NCI-H146 treated with DMSO at 0.1 percent for 48 hours (cell line): ENCODE measurements at regions not wholly inside any gene's neighbourhood (a gene's known extent, or its start where the extent isn't known, plus 50 kb on each side); places are given as distances from the start of the nearest gene placed in this dataset.

Experiments
- DNase-seq: peaks from one replicate; lab custom pipeline; 2025; ENCODE audit not compliant: unreplicated experiment; lab: John Stamatoyannopoulos, UW

DNA sequence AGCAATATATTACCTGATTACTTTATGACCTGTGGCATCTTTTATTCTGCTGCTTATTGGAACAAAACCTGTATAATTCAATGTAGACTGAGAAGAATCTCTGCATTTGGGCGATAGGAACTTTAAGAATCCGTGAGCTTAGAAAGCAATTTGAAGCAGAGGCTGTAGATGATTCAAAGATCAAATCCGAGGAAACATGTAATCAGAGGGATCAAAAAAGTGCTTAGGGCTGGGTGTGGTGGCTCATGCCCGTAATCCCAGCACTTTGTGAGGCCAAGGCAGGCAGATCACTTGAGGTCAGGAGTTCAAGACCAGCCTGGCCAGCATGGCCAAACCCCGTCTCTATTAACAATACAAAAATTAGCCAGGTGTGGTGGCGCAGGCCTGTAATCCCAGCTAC lies 198.4 kb downstream of the MTX2 start:
- no peak for DNase-seq

DNA sequence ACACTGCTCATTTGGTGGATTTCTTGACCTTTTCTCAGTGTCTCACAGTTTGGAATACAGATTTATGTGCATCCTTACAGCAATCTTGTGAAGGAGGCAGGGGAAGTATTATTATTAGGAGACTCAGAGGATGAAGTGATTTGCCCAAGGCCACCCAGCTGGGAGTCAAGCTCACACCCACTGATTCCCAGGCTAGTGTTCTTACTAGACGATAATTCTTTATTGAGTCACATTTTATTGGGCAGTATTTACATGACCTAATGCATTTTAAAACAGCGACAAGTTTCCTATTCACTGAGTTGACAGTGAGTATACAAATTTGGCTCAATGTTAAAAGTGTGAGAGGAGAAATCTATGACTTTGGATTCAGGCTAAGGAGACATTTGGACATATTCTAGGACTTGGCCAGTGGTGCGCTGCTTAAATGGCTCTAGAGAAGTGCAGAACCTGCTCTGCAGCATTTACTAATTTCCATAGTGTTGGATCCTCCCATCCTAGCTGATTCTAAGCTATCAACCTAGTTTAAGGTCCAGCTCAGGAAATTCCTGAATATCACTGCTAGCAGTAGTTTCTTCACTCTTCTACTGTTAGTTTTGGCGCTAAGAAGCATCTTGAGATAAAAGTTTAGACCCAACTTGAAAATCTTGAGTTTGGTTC lies 199.3 kb downstream of the MTX2 start:
- DNase-seq: no peak

DNA sequence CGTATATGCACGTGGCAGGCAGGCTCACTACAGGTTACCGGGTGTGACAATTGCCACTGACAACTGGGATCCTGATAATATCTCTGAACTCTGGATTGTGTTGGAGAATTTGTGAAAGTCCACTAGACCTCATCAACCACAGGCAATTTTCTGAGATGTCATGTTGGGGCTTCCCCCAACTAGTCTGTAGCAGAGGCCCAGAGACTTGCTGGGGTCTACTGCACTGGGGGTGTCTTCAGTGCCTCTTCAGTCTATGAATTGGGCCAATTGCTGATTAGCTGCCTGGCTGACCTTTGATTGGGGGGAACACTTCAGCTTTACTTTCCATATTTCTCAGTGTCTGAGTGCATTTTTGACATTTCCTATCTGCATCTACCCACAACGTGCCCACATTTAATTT lies 201.5 kb downstream of the MTX2 start:
- DNase-seq: no peak

DNA sequence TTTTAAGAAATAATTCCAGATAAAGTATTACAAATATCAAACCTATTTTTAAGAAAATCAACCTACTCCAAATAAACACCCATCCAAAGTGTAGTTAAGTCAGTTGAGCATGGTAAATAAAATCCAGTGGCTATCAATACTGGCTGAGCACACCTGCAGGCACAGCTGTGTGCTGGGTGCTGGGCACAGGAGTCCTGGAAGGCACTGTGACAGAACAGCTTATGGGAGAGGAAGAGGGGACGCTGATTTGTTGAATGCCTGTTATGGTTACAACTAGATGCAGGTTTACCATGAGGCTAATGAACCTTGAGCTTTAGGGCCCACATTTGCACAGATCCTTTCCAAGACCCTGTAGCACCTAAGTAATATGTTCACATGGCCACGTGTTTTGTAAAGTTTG lies 202.7 kb downstream of the MTX2 start:
- DNase-seq: no peak

DNA sequence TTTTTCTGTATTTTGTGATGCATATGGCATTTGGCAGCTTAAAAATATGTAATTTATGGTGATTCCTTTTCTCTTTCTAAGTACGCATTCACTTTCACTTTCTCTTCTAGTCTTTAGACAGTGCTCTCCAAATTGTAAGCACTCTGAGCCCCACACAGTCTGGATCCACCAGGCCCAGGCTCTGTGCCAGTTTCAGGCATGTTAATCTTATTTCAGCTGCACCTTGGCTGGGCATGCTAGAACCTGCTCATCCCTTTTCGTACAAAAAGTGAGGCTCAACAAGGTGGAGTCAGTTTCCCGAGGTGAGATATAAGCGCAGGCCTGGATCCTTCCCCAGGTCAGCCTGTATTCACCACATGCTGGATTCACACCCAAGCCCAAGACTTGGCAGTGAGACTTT lies 203.9 kb downstream of the MTX2 start:
- DNase-seq: no peak

DNA sequence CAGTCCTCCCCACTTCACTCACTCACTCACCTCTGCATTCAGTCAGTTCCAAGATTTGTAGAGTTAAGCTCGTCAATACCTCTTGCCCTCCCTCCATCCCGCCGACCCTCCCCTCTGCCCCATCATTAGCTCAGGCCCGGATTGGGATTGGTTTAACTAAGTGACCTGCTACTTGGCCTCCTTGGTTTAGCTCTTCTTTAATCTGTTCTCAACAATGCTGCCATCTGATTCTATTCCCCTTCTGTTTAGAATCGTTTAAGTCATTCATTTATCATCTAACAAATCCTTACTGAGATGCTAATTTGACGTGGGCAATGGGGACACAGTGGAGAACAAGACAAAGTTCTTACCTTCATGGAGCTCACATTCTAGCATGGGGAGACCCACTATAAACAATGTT lies 204.6 kb downstream of the MTX2 start:
- no peak for DNase-seq

DNA sequence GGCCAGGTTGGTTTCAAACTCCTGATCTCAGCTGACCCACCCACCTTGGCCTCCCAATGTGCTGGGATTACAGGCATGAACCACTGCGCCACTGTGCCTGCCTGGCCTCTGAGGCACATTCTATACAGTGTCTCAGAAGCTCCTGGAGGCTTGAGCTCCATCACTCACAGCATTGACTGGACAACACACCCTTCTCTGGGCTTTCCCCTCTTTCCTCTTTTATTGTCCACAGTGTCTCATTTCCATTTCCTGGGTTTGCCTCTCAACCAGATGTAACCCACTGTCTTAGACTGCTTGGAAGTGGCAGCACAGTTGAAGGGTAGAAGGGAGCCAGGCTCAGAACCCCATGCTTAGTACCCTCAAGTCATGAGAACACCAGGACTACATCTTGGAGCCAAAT lies 208.1 kb downstream of the MTX2 start:
- DNase-seq: no peak

DNA sequence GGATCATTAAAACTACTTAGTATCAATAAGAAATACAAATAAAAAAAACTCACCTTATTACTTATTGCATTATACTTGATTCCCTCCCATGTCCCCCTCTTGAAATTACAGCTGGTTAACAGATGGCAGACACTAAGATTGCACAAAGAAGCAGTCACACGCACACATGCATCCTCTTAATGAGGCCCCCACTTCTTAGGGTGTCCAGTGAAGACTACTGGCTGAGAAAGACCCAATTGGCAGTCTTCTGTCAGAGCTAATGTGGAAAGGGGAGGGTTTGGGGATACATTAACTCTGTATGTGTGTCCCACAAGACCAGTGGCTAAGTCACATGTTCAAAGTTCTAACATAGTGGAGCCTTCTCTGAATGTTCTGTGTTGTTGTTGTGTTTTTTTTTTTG lies 210.7 kb downstream of the MTX2 start:
- DNase-seq: no peak

DNA sequence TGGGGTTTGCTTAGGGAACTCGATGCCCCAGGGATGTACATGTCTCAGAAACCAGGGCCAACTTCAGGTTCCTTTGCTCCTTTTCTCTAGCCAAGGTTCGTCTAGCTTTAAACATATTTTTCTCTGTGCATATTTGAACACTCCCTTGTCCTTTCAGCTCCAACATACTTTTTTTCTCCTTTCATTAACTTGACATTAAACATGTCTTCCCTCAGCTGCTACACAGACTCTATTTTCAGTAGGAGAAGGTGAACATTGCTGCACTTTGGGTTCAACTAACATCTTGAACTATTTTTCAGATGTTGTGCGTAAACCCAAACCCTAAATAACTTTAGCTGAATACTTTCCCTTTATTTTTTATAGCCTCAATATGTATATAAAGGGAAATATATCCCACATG lies 212.9 kb downstream of the MTX2 start:
- DNase-seq: no peak

DNA sequence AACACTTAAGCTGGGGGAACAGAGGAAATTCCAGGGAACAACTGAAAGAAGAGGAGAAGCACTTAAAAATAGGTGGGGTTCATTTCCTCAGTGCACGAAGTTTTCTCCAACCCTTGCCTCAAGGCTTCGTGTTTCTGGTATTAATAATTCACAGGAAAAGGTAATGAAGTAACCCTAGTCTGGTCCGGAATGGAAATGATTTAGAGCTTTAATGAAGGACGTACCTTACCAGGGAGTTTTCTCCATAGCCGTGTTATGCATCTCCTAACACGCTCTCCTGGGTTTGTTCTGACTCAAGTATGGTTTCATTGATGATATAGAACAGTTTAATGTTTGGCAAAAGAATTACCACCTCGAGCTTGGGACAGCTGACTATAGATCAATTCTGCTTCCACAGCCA lies 214.2 kb downstream of the MTX2 start:
- no peak for DNase-seq

DNA sequence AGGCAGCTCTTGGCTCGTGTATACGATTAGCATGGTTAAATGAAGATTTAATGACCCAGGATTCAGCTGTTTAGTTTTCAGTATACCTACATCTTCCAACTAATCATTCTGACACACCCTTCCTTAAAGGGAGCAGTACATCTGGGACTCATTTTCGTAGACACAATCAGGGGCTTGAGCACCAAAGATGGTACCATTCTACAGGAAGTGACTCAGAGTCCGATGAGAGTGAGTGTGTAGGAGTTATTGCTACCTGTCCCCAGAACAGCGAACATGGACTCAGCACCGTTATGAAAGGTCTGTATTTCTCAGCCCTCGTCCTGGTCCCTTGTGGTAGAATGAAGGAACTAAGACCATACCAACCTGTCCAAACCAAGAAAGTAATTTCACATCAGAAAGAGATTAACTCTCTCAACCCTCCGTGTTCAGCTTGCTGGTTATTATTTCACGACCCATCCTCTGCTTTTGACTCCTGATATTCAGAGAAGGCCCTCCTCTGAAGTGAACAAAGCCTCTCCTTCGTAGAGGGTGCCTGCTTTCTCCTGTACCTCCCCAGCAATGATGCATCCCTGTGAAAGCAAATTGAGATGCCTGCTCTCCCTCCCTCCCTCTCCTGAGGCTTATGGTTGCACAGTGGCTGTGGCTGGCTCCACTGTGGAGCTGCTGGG lies 214.8 kb downstream of the MTX2 start:
- DNase-seq: no peak

DNA sequence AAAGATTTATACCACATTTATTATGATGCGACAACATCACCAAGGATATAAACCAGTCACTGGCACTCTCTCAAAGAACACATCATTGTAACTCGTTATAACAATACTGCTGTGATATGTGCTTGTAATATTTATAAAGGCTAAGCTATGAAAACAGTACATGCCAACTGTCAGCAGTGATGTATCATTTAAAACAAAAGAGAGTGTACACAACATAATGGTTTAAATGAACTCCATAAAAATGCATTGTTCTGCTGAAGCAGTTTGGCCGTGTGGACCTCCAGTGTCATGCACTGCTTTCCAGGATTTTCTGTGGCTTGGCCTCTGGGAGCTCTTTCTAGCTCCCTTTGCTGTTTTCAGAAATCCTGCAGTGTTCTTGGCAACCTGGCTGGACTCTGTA lies 215.6 kb downstream of the MTX2 start:
- DNase-seq: no peak

DNA sequence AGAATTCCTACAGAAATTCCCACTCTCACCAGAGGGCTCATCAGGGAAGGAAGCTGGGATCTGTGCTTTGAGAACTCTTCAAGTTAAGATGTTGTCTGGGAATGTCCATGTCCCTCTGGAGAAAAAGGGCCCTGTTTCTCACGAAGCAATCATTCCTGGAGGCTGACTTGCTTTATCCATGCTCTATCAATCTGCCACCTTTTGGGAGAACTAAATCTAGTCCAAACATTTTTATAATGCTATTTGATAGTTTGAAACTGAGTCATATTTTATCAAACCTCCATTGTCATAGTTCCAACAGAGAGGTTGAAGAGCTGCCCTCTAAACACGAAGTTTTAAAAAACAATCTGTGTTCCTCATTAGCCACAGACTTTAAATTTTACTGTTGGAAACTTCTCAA lies 219.2 kb downstream of the MTX2 start:
- DNase-seq: no peak

DNA sequence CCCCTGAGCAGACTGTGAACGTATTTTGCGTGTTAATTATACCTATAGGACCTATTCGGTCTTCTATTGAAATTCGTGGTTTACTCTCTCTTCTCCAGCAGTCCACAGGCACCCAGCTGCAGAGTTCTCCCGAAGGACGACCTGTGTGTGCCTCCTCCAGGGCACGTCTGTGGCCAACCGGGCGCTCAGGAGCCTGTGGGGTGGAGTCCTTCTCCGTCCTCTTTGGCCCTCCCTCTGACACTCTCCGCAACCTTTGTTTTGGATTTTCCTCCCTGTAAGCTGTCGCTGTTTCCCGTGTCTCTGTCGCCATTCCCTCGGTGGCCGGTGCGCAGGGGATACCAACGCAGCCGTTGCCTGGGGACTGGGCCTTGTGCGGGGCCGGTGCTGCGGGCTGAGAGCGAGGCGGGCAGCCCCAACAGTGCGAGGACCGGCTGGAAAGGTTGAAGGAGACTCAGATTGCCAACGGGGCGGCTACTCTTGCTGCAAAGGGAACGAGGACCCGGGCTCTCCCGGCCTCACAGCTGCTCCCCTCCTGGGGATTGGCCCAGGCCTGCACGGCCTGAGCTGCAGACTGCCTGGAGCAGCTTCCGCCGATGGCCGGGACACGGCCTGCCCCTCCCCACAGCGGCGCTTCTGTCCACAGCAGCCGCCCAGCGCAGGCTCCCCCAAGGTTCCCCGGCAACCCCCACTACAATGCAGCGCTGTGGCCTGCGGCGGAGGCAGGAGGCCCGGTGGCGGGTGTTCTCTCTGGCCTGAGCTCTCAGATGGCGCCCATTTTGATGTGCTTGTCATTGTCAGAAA lies 221.0 kb downstream of the MTX2 start:
- no peak for DNase-seq

DNA sequence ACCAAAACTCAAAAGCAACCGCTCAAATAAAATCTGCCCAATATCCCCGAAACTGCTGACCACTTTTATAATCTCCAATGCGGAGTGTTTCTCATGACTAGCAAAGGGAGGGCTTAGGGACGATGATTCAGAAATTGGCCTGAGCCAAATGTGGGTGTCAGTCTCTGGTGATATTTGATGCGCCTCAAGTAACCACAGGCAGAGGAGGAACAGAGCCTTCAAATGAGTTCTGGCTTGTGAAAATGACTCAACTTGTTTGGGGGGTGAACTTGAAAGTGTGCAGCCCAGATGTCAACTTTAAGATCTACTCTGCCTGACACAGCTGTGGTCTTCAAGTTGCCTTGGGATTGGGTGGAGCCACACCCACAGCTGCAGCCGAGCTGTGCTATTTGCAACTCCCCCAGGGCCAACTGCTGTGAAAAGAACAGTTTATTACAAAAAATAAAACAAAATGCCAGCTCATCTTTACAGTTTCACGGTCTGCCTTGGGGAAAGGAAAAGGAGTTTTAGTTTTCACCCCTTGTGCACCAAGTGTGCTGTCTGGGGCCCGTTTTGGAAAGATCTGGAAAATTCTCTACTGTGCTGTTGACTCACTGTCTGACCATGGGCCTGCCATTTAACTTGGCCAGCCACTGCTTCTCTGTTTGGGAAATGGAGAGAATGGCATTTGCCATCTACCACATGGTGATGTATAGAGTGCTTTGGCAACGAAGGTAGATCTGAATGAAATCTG lies 222.1 kb downstream of the MTX2 start:
- DNase-seq: no peak

DNA sequence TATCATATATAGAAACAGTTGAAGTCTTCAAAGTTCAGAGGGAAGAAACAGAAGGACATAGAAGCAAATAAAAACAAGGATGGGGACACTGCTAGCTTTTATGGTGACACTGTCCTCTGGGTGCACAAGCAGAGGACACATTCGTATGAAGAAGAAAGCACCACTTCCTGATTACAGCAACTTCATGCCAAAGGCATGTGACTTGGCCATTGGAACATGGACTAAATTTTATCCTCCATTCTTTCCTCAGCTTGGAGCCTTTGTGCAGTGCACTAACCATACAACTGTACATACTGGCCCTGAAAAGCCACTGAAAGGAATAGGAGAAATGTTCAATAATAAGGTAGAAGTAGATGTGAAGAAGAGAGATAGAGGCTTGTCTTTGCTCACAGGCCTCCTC lies 223.3 kb downstream of the MTX2 start:
- no peak for DNase-seq

DNA sequence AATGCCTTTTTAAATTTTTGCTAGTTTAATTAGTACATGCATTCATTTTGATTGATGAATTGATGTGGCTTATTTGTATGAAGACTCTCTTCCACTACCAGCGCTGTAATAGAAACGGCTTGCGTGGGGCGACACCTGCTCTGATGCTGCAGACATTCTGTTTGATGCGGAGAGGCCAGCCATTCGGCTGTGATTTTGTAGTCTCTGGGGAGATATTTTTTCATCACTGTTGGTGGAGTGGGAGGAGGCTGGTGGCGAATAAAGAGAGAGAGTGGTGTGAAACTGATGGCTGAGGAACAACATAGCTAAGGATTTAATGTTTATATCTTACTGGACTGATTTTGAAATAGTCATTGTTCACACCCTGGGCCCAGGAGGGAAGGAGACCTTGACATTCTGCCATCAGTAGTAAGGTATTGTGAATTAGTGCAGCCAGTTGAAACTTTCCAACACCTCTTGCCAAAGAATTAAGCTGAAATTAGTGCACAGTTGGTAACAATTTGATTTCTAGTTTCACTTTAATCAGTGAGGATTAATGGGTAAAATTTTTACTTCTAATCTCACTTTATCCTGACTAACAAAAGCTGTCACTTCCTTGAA lies 224.1 kb downstream of the MTX2 start:
- DNase-seq: no peak

DNA sequence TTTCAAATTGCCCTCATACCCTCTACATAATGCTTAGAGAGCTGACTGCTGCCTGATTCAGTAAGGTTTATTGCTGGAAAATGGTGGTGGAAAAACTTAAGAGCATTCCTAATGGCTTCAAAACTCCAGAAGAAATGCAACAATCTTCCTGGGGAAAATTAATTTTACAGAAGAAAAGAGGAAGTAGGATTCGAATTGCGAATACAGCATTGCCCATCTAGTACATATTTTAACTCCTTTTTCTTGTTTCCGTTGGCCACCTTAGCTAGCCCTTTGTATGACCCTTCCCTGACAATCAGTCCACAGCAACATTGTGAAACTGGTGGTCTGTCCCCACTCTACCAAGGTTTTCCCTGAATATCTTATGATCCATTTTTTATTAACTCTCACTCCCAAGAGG lies 224.7 kb downstream of the MTX2 start:
- DNase-seq: no peak

DNA sequence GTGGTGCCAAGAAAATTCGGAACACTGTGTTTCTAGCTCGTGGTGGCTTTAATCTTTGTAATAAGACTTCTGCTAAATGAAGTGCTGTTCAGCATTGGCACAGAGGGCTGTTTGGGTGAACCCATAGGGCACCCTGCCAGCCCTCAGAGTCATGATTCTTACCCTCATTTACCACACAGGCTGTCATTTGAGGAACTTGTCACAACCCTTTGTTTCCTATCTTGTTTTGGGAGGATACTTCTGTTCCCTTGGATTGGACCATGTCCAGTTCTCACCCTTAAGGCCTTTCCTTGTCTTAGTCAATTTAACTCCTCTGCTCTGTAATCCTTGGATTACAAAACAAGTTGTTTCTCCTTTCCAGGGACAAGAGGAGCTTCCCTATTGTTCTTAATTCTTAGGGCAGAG lies 225.7 kb downstream of the MTX2 start:
- DNase-seq: no peak

DNA sequence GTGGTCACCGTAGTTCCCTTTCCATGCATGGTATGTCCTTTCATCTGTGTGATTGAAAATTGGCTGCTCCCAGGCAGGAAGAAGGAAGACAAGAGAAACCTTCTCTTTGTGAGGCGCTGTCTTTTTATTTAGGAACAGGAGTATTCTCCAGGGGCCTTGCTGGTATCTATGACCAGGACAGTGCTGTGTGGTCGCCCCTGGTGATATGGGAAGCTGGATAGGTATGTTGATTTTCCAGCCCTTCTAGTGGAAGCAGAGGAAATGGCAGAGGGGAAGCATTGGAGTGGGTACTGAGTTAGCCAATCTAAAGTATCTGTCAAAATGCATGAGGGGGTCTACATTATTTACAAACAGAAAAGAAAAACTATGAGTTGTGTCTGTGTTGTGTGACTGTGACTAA lies 226.6 kb downstream of the MTX2 start:
- no peak for DNase-seq

DNA sequence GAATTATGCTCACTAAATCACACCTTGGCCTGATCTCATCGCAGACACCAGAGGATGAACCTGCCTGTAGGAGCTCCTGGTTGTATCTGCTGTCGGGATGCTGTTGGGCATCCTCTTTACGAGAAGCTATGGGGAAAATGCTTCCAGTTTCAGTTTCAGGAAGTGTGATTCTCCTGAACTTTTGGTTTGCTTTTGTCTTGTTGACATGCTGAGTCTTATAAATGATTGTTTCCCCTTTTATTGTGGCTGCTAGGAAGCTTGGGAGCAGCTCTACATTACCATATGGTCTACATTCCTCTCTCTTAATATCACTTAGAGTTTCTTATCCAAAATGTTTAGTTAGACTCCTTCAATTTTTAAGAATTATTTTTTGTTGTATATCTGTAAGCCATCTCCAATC lies 227.5 kb downstream of the MTX2 start:
- no peak for DNase-seq
